Kidney (tissue), 13 donors: ENCODE measurements at regions not wholly inside any gene's neighbourhood (a gene's known extent, or its start where the extent isn't known, plus 50 kb on each side); places are given as distances from the start of the nearest gene placed in this dataset.

Source experiments
- DNase-seq, 5 donors: peaks; one replicate each; pipeline ENCODE4 v3.0.0-alpha.2; 2013 to 2020
- FAIRE-seq: peaks from 2 replicates; lab custom pipeline; 2012; peaks lifted over from hg19 to GRCh38; lab: Jason Lieb, UNC
- H3K27ac ChIP-seq, 2 donors: one replicate each; pipeline ENCODE4 v1.7.0; 2013; ENCODE audit warnings: low read depth in 2 of 2, low read length in 2 of 2, inconsistent platforms in 1 of 2
- H3K27me3 ChIP-seq: one replicate; pipeline ENCODE4 v1.7.1; 2013; ENCODE audit warnings: low read length, inconsistent platforms; ENCODE audit not compliant: control insufficient read depth, insufficient read depth
- H3K36me3 ChIP-seq, 3 donors: one replicate each; pipeline versions ENCODE4 v1.7.0 to v1.7.1; 2013; ENCODE audit warnings: low read length in 3 of 3, control low read depth in 1 of 3, inconsistent platforms in 1 of 3; ENCODE audit not compliant: insufficient read depth in 3 of 3, control insufficient read depth in 2 of 3
- H3K4me1 ChIP-seq, 3 donors: one replicate each; pipeline versions ENCODE4 v1.7.0 to v1.7.1; 2013; ENCODE audit warnings: low read length in 3 of 3, inconsistent platforms in 1 of 3, low read depth in 1 of 3; ENCODE audit not compliant: control insufficient read depth in 2 of 3, insufficient read depth in 2 of 3
- H3K4me3 ChIP-seq, 3 donors: one replicate each; pipeline versions ENCODE4 v1.7.0 to v1.8.1; 2013; ENCODE audit warnings: low read length in 3 of 3, control low read depth in 1 of 3, inconsistent platforms in 1 of 3
- H3K9ac ChIP-seq, 3 donors: one replicate each; pipeline versions ENCODE4 v1.7.0 to v1.7.1; 2013; ENCODE audit warnings: low read length in 3 of 3, control low read depth in 1 of 3, inconsistent platforms in 1 of 3
- H3K9me3 ChIP-seq, 3 donors: one replicate each; pipeline versions ENCODE4 v1.7.0 to v1.7.1; 2013; ENCODE audit warnings: low read length in 3 of 3, control low read depth in 1 of 3, inconsistent platforms in 1 of 3; ENCODE audit not compliant: control insufficient read depth in 2 of 3, insufficient read depth in 1 of 3
- intact Hi-C: fragments of 100-400 bp; cut with DNase I; formaldehyde crosslinking; loops from one replicate; pipeline ENCODE4 v1.11.1; 2022
- TF ChIP-seq, protein P1 (sequence below): IDR thresholded peaks from 3 replicates; pipeline ENCODE4 v1.5.1; 2012; ENCODE audit warnings: mild to moderate bottlenecking, moderate library complexity, borderline replicate concordance; ENCODE audit not compliant: insufficient read depth; ENCODE audit errors: extremely low read depth
- donor health status: control.
- donor health status: control.
- donor health status: control.
- donor health status: control.
- donor health status: control.
- donor health status: DM: yes; HTN: yes; CAD: no.
- donor health status: Normal renal cell carcinoma (clear cell type).

GRCh38 chr3:72263223-72263990 is 478.5 kb upstream of the PROK2 start:
- Histone ChIP-seq H3K27ac (no peak overlapping the region), H3K4me3 (no peak overlapping the region), H3K36me3 (no peaks in the 10 kb centered on the region), H3K27me3 (no peaks in the 10 kb centered on the region), H3K9ac (no peak overlapping the region), H3K4me1 (no peaks in the 10 kb centered on the region), H3K9me3 (no peaks in the 10 kb centered on the region)
- DNase-seq = no peak
- intact Hi-C loops = no loop called here
- FAIRE-seq = no peak
- TF ChIP-seq, protein P1, sequence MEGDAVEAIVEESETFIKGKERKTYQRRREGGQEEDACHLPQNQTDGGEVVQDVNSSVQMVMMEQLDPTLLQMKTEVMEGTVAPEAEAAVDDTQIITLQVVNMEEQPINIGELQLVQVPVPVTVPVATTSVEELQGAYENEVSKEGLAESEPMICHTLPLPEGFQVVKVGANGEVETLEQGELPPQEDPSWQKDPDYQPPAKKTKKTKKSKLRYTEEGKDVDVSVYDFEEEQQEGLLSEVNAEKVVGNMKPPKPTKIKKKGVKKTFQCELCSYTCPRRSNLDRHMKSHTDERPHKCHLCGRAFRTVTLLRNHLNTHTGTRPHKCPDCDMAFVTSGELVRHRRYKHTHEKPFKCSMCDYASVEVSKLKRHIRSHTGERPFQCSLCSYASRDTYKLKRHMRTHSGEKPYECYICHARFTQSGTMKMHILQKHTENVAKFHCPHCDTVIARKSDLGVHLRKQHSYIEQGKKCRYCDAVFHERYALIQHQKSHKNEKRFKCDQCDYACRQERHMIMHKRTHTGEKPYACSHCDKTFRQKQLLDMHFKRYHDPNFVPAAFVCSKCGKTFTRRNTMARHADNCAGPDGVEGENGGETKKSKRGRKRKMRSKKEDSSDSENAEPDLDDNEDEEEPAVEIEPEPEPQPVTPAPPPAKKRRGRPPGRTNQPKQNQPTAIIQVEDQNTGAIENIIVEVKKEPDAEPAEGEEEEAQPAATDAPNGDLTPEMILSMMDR = no peak

- TF ChIP-seq, protein P1 = no peak
- intact Hi-C loops = no loop called here
- H3K9me3 ChIP-seq = no peaks in the 10 kb centered on the region
- no peaks in the 10 kb centered on the region for H3K36me3 ChIP-seq
- FAIRE-seq (no peak), DNase-seq (peak in 2 of 5 donors; percentile 24 to 28)
- no peaks in the 10 kb centered on the region for H3K4me1 ChIP-seq
- H3K9ac ChIP-seq = no peak overlapping the region
- no peak overlapping the region for H3K27ac ChIP-seq
- no peak overlapping the region for H3K4me3 ChIP-seq
- H3K27me3 ChIP-seq = no peaks in the 10 kb centered on the region
Observed at GRCh38 chr3:72262736-72263135, 477.8 kb upstream of the PROK2 start.

DNA sequence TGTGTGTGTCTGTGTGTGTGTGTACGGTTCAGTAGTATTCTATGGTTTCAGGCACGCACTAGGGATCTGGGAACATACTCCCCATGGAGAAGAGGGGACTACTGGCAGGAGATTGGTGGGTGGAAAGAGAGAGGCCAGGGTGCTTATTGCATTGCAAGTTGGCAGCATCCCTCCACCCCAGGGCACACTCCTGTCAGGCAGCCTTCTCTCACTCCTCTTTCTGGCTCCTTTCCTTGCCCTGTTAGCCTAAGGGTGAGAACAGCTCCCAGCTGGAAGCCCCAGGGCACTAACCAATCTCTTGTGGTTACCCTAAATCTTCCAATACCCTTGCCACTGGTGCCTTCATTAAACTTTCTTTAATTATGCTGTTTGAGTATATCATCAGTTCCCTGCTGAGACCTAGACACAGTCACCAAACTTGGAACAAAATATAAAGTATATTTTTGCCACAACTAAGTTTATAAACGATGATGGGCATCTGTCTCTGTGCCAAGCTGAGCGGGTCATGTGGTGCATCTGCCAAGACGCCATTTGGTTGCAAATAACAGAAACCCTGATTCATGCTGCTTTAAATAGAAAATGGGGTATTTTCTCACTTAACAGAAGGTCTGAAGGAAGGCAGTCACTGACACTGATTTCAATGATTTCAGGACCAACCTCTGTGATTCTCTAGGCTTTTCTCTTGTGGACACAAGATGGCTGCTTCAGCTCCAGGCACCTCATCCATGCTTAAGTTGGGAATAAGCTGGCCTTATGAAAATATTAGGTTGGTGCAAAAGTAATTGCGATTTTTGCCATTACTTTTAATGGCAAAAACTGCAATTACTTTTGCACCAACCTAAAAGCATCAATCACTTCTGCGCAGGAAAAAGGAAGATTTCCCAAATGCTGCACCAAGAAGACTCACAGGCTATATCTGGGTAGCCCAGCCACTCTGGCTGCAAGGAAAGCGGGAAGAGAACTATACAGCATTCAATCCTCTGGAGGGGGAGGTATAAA is 476.9 kb upstream of the PROK2 start:
- intact Hi-C loops = no loop called here
- no peak overlapping the region for H3K9ac ChIP-seq
- no peaks in the 10 kb centered on the region for H3K4me1 ChIP-seq
- H3K4me3 ChIP-seq = no peak overlapping the region
- H3K9me3 ChIP-seq = no peaks in the 10 kb centered on the region
- no peaks in the 10 kb centered on the region for H3K27me3 ChIP-seq
- FAIRE-seq (no peak), DNase-seq (no peak)
- H3K27ac ChIP-seq = no peak overlapping the region
- TF ChIP-seq, protein P1 = no peak
- no peaks in the 10 kb centered on the region for H3K36me3 ChIP-seq
